Heart left ventricle (tissue), 13 donors: ENCODE measurements at regions not wholly inside any gene's neighbourhood (a gene's known extent, or its start where the extent isn't known, plus 50 kb on each side); places are given as distances from the start of the nearest gene placed in this dataset.

ENCODE experiments used
- CTCF ChIP-seq, 12 donors: fragments of 200-600 bp; sonication (generic) in 4 of 12; IDR thresholded peaks; one replicate each; pipeline versions ENCODE4 v1.5.0 to v1.8.0; 2018 to 2022; ENCODE audit warnings: antibody characterized with exemption in 12 of 12, mild to moderate bottlenecking in 5 of 12
- POLR2A ChIP-seq, 2 donors: fragments of 450-650 bp; IDR thresholded peaks; one replicate each; pipeline ENCODE4 v1.6.1; 2017; ENCODE audit warnings: antibody characterized with exemption in 2 of 2, mild to moderate bottlenecking in 2 of 2, moderate library complexity in 2 of 2
- donor health status: ischemic (EF 13 %, LVEDD 7.1; RV severe dilation, severe dysfunction).
- donor health status: DM: no; HTN: yes; CAD: no.
- donor health status: DM: no; HTN: no; CAD: no.
- donor health status: ischemic (EF 25% LVEDD 6.9; RV normal size, moderate dysfunction).
- donor health status: ischemic (EF 25% LVEDD 5.7; RV mildly dilated, moderate dysfunction).
- donor health status: ischemic (EF 35%, LVEDD 5.7; RV mildly dilated, moderate dysfunction).
- donor health status: nonischemic (EF 11% LVEDD 7.7; RV severe dilation, severe dysfunction).
- donor health status: DM: yes; HTN: yes; CAD: no.
- donor health status: PGD.
- donor health status: ischemic (EF 29% LVEDD 5.4; RV normal size, mild dysfunction).
- donor health status: nonischemic (EF 23%, LVEDD 6.1; RV moderate dilation, normal function).

- TF ChIP-seq CTCF (IDR thresholded peaks at IDR 0.05) (no peak), POLR2A (IDR thresholded peaks at IDR 0.05) (no peak)
Observed at GRCh38 chr5:76025069-76025468, 58.1 kb upstream of the SV2C start.
